Activated B cell treated with CpG ODN at 0.5 μM for 24 hours (primary cell): ENCODE measurements at regions not wholly inside any gene's neighbourhood (a gene's known extent, or its start where the extent isn't known, plus 50 kb on each side); places are given as distances from the start of the nearest gene placed in this dataset.

Source experiments
- ATAC-seq: fragments of 200-7000 bp; cut with Tn5 transposase; one replicate; pipeline ENCODE4 v1.10.0; 2021; ENCODE audit warnings: low read depth, mild to moderate bottlenecking, moderate library complexity
- CTCF ChIA-PET: fragments of 350-600 bp; sonication (Branson Sonifier 250); formaldehyde crosslinking; loops from one replicate; lab custom pipeline; 2021; ENCODE audit warnings: antibody characterized with exemption; lab: Charles Lee
- POLR2A ChIA-PET: fragments of 350-600 bp; sonication (Branson Sonifier 250); formaldehyde crosslinking; loops from one replicate; lab custom pipeline; 2021; ENCODE audit warnings: antibody characterized with exemption; lab: Charles Lee
- DNase-seq: peaks from one replicate; pipeline ENCODE4 v3.0.0; 2022
- H3K27ac Mint-ChIP-seq: one replicate; pipeline ENCODE4 v1.8.0; 2020; ENCODE audit warnings: mixed read lengths
- H3K27me3 Mint-ChIP-seq: one replicate; pipeline ENCODE4 v1.8.0; 2021; ENCODE audit warnings: mixed read lengths
- H3K36me3 Mint-ChIP-seq: one replicate; pipeline ENCODE4 v1.8.0; 2021; ENCODE audit warnings: low read depth, mixed read lengths
- H3K4me1 Mint-ChIP-seq: one replicate; pipeline ENCODE4 v1.8.0; 2021; ENCODE audit warnings: mixed read lengths
- H3K4me3 Mint-ChIP-seq: one replicate; pipeline ENCODE4 v1.8.0; 2020; ENCODE audit warnings: mild to moderate bottlenecking, mixed read lengths
- H3K9me3 Mint-ChIP-seq: one replicate; pipeline ENCODE4 v1.8.0; 2020; ENCODE audit warnings: mixed read lengths
- CTCF ChIP-seq: fragments of 200-600 bp; IDR thresholded peaks from one replicate; pipeline ENCODE4 v1.8.0; 2022; ENCODE audit warnings: antibody characterized with exemption, mild to moderate bottlenecking
- intact Hi-C: fragments of 100-400 bp; cut with micrococcal nuclease; formaldehyde crosslinking; loops from one replicate; pipeline ENCODE4 v1.15.1; 2024

- ATAC-seq (no peak), DNase-seq (no peak)
- POLR2A ChIA-PET, result no interaction called here
- no peaks in the 10 kb centered on the region for H3K4me1 Mint-ChIP-seq
- H3K4me3 Mint-ChIP-seq, result no peak overlapping the region
- H3K9me3 Mint-ChIP-seq, result peaks cover 2% of the 10 kb centered on the region
- intact Hi-C loops, result no loop called here
- no peak overlapping the region for H3K27ac Mint-ChIP-seq
- CTCF ChIA-PET, result no interaction called here
- H3K36me3 Mint-ChIP-seq, result no peaks in the 10 kb centered on the region
- H3K27me3 Mint-ChIP-seq, result no peaks in the 10 kb centered on the region
- TF ChIP-seq CTCF, result no peak
Observed at GRCh38 chr15:97165205-97165604, 795.3 kb upstream of the ARRDC4 start.

DNA sequence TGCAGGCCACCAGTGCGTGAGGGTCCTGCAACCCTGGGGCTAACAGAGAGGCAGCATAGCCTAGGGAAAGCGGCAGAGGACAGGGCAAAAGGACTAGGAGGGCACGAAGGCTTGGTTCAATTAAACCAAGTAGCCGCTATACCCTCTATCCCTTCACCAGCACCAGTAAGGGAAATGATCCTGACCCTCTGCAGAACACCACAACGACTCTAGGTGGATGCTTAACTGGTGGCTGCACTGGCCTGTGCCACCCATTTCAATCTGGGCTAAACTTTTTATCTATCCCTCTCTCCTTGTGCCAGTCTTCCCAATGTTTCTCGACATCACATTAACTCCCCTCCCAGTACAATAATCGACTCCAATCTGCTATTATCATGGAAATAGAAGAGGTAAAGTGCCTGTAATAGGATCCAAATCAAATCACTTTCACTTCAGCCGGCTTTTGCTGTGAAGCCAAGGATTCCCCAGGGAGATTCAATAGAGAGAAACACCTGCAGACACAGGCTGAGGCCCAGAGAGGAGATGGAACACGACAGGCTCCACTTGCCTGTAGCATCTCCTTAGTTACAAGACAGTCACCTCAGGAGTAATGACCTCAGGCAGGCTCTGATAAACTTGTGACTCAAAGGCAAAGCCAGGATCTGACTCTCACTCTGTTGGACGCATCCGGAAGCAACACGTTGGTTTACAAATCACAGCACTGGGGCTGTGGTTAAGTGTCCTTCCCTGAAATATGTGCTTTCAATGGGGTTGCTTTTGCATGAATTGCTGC, 791.6 kb upstream of the ARRDC4 start:
- DNase-seq (no peak), ATAC-seq (no peak)
- Mint-ChIP-seq H3K4me1 (no peaks in the 10 kb centered on the region), H3K9me3 (peaks cover 2% of the 10 kb centered on the region), H3K4me3 (no peak overlapping the region), H3K36me3 (no peaks in the 10 kb centered on the region), H3K27me3 (no peaks in the 10 kb centered on the region), H3K27ac (no peak overlapping the region)
- ChIA-PET CTCF (no interaction called here), POLR2A (no interaction called here)
- no peak for TF ChIP-seq CTCF
- intact Hi-C loops, result no loop called here

- no peak for DNase-seq
- ChIA-PET CTCF (no interaction called here), POLR2A (no interaction called here)
- no peak overlapping the region for H3K27ac Mint-ChIP-seq
- no peak for ATAC-seq
- H3K4me3 Mint-ChIP-seq, result no peak overlapping the region
- H3K36me3 Mint-ChIP-seq, result no peaks in the 10 kb centered on the region
- intact Hi-C loops, result no loop called here
- TF ChIP-seq CTCF, result no peak
- H3K4me1 Mint-ChIP-seq, result no peaks in the 10 kb centered on the region
- H3K27me3 Mint-ChIP-seq, result no peaks in the 10 kb centered on the region
- H3K9me3 Mint-ChIP-seq, result no peaks in the 10 kb centered on the region
Observed at GRCh38 chr15:97171556-97171955, 788.9 kb upstream of the ARRDC4 start.

- intact Hi-C loops, result no loop called here
- POLR2A ChIA-PET, result no interaction called here
- Mint-ChIP-seq H3K27ac (no peak overlapping the region), H3K27me3 (no peaks in the 10 kb centered on the region), H3K36me3 (no peaks in the 10 kb centered on the region), H3K9me3 (no peaks in the 10 kb centered on the region), H3K4me3 (no peak overlapping the region), H3K4me1 (no peaks in the 10 kb centered on the region)
- CTCF ChIA-PET, result no interaction called here
- DNase-seq (no peak), ATAC-seq (no peak)
- no peak for TF ChIP-seq CTCF
Observed at GRCh38 chr15:97174886-97175540, 785.5 kb upstream of the ARRDC4 start.

DNA sequence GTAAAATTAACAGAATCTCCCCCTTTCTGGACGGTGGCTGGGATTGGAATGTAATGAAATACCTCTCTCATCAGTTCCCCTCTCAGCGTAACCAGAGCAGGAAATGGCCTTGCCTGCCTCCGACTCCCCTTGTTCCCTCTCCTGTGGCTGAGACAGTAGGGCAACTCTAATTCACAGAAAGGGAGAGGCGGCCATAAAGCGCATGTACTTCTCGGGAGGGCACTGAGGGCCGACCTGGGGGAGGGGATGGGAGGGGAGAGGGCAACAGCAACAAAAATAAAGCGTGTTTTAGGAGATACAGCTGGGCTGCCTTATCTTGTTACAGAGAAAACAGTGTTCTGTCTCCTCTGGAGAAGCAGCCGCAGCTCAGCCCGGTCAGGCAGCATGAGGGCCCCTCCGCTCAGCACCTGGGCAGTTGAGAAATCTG, 783.3 kb upstream of the ARRDC4 start:
- Mint-ChIP-seq H3K27ac (no peak overlapping the region), H3K36me3 (no peaks in the 10 kb centered on the region), H3K27me3 (no peaks in the 10 kb centered on the region), H3K4me1 (no peaks in the 10 kb centered on the region), H3K9me3 (no peaks in the 10 kb centered on the region), H3K4me3 (no peak overlapping the region)
- no peak for ATAC-seq
- no peak for DNase-seq
- CTCF ChIA-PET, result no interaction called here
- intact Hi-C loops, result no loop called here
- POLR2A ChIA-PET, result no interaction called here
- TF ChIP-seq CTCF, result no peak
